ENCODE measurements at regions not wholly inside any gene's neighbourhood (a gene's known extent, or its start where the extent isn't known, plus 50 kb on each side); places are given as distances from the start of the nearest gene placed in this dataset.

DNA sequence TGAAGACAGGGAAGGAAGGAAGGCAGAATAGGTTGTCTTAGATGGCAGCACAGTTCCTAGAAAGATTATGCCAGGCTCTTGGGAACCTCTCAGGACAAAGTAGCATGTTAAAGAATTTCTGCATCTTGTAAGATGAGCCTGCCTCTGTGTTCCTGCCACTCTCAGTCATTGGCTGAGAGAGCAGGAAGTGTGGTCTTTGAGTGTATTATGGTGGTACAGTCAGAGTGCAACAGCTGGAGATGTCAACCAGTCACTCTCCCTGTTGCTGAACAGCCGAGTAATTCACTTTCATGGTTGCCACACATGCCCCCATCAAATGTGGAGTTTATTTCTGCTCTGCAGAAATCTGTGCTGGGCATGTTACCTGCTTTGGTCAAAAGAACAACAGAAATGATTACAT, 659.6 kb upstream of the RIOK2 start:
- DNase-seq = no peak
- in situ Hi-C loops (cut with HindIII; ENCODE audit: low pct_ligation_motif_present, low pct_unique_long_range_greater_than_20kb, low sequenced_read_pairs) = no loop called here

DNA sequence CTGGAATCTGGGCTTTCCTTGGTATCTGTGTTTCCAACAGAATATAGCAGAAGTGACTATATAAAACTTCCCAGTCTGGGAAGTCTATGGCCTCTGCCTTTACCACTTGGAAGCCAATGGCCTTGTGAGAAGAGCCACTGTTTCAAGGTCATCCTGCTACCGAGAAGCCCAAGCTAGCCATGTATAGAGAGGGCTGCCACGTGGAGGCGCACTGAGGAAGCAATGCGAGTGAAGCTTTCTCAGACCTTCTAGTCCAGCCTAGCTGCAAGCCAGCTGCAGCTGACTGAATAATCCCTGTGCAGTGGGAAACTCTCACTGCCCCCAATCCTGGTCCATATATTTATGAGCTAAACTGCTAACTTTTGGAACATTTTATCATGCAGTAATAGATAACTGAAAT, 661.8 kb upstream of the RIOK2 start:
- in situ Hi-C loops (cut with HindIII; ENCODE audit: low pct_ligation_motif_present, low pct_unique_long_range_greater_than_20kb, low sequenced_read_pairs) = no loop called here
- DNase-seq = no peak

- in situ Hi-C loops (cut with HindIII; ENCODE audit: low pct_ligation_motif_present, low pct_unique_long_range_greater_than_20kb, low sequenced_read_pairs) = no loop called here
- DNase-seq = no peak
Observed at GRCh38 chr5:97846643-97847042, 663.6 kb upstream of the RIOK2 start.

DNA sequence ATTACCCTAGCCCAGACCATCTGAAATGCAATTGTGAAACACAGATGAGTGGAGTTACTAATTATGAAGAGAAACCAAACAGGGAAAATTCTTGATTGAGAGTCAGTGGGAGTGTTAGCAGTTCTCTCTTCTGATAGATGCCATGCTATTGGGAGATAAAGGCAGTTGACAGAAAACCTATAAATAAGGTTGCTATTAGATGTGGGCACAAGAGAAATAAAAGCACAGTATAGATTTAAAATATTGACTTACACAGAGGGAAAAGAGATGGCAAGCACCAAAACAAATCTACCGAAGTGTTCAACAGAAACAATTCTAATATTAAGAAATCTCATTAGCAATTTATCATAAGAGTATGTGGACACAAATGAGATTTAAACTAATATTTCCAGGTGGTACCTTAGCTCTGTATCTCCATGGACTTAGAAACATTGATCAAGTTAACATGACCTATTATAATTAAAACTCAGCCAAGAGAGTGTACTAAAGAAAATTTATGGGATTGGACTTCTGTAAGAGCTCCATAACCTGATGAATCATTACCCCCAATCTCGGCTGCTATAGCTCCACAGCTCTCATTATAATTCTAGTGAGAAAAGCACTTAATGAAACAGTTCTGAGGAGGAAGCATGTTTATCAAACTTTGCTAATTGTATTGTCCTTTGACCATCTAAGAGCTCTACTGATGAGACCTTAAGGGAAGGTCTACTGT, 665.0 kb upstream of the RIOK2 start:
- in situ Hi-C loops (cut with HindIII; ENCODE audit: low pct_ligation_motif_present, low pct_unique_long_range_greater_than_20kb, low sequenced_read_pairs) = no loop called here
- no peak for DNase-seq

GRCh38 chr5:97851036-97851435, 668.0 kb upstream of the RIOK2 start:
- DNase-seq = no peak
- in situ Hi-C loops (cut with HindIII; ENCODE audit: low pct_ligation_motif_present, low pct_unique_long_range_greater_than_20kb, low sequenced_read_pairs) = no loop called here

- in situ Hi-C loops (cut with HindIII; ENCODE audit: low pct_ligation_motif_present, low pct_unique_long_range_greater_than_20kb, low sequenced_read_pairs) = no loop called here
- no peak for DNase-seq
Observed at GRCh38 chr5:97854871-97855762, 672.1 kb upstream of the RIOK2 start.

GRCh38 chr5:97874491-97874890, 691.4 kb upstream of the RIOK2 start:
- DNase-seq = no peak
- in situ Hi-C loops (cut with HindIII; ENCODE audit: low pct_ligation_motif_present, low pct_unique_long_range_greater_than_20kb, low sequenced_read_pairs) = no loop called here

GRCh38 chr5:97876272-97876671, 693.2 kb upstream of the RIOK2 start:
- no peak for DNase-seq
- in situ Hi-C loops (cut with HindIII; ENCODE audit: low pct_ligation_motif_present, low pct_unique_long_range_greater_than_20kb, low sequenced_read_pairs) = no loop called here

- in situ Hi-C loops (cut with HindIII; ENCODE audit: low pct_ligation_motif_present, low pct_unique_long_range_greater_than_20kb, low sequenced_read_pairs) = no loop called here
- DNase-seq = no peak
Observed at GRCh38 chr5:97877588-97877987, 694.5 kb upstream of the RIOK2 start.

GRCh38 chr5:97888439-97888838, 705.4 kb upstream of the RIOK2 start:
- in situ Hi-C loops (cut with HindIII; ENCODE audit: low pct_ligation_motif_present, low pct_unique_long_range_greater_than_20kb, low sequenced_read_pairs) = no loop called here
- DNase-seq = no peak

DNA sequence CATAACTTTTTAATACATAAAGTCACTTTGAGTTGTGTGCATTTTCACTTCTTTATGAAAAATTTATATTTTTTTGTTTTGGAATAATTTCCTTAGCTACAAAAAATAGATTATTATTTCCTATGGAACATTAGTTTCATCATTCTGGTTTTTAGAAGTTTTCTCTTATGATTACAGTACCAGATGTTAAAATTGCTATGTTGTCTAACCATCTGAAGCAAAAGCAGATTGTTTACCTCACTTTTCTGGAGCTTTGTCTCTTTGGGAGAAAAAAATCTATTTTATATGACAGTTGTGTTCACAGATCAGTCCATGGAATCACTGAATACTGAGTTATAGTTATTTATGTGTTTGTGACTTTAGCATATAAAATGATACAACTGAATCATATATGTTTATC, 708.9 kb upstream of the RIOK2 start:
- in situ Hi-C loops (cut with HindIII; ENCODE audit: low pct_ligation_motif_present, low pct_unique_long_range_greater_than_20kb, low sequenced_read_pairs) = no loop called here
- no peak for DNase-seq

- DNase-seq = no peak
- in situ Hi-C loops (cut with HindIII; ENCODE audit: low pct_ligation_motif_present, low pct_unique_long_range_greater_than_20kb, low sequenced_read_pairs) = no loop called here
Observed at GRCh38 chr5:97903742-97904141, 720.7 kb upstream of the RIOK2 start.

DNA sequence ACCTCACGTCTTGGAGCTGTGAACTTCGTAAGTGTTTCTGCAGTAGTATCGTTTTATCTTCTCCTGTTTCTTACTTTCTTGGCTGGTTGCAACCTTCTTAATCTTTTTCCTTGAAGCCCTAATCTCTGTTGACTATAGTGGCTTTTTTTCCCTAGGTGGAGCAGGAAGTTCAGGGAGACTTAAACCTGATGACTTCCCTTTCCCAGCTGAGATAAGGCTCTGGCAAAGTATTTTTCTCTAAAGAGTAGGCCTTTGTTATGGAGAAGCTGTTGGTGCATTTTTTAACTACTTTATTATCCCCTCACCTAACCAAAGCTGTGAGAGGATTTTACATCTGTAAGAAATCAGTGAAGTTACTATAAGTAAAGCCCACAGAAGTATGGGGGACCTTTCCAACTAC, 723.1 kb upstream of the RIOK2 start:
- in situ Hi-C loops (cut with HindIII; ENCODE audit: low pct_ligation_motif_present, low pct_unique_long_range_greater_than_20kb, low sequenced_read_pairs) = no loop called here
- no peak for DNase-seq

DNA sequence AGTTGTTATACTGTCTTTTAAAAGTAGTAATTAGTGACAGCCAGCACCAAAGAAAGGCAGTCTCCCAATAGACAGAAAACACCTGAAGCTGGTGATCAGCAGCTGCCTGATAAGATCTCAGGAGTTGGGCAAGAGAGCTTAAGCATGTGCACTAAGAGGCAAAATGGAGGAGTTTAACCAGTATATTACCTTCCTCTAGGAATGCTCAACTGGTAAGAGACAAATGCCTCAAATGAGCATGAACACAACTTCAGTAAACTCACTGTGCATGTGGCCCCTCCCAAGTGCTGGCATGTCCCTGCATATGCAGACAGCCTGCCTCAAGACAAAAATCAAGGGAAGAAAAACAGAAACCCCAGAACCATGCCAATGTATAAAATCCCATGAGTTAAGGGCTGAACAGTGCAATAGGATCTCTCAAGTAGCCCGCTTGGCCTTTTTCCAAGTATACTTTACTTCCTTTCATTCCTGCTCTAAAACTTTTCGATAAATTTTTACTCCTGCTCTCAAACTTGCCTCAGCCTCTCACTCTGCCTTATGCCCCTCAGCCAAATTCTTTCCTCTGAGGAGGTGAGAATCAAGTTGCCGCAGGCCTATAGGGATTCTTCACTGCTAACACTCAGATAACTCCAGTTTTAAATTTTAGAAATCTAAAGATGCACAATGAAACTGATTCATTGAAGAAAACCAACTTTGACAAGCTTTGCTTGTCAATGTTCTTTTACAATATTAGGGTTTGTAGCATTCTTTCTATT, 724.8 kb upstream of the RIOK2 start:
- DNase-seq = no peak
- in situ Hi-C loops (cut with HindIII; ENCODE audit: low pct_ligation_motif_present, low pct_unique_long_range_greater_than_20kb, low sequenced_read_pairs) = no loop called here

- in situ Hi-C loops (cut with HindIII; ENCODE audit: low pct_ligation_motif_present, low pct_unique_long_range_greater_than_20kb, low sequenced_read_pairs) = no loop called here
- no peak for DNase-seq
Observed at GRCh38 chr5:97909541-97909940, 726.5 kb upstream of the RIOK2 start.

- no peak for DNase-seq
- in situ Hi-C loops (cut with HindIII; ENCODE audit: low pct_ligation_motif_present, low pct_unique_long_range_greater_than_20kb, low sequenced_read_pairs) = no loop called here
Observed at GRCh38 chr5:97914483-97914882, 731.4 kb upstream of the RIOK2 start.

- DNase-seq = no peak
- in situ Hi-C loops (cut with HindIII; ENCODE audit: low pct_ligation_motif_present, low pct_unique_long_range_greater_than_20kb, low sequenced_read_pairs) = no loop called here
Observed at GRCh38 chr5:97915106-97915505, 732.1 kb upstream of the RIOK2 start.

DNA sequence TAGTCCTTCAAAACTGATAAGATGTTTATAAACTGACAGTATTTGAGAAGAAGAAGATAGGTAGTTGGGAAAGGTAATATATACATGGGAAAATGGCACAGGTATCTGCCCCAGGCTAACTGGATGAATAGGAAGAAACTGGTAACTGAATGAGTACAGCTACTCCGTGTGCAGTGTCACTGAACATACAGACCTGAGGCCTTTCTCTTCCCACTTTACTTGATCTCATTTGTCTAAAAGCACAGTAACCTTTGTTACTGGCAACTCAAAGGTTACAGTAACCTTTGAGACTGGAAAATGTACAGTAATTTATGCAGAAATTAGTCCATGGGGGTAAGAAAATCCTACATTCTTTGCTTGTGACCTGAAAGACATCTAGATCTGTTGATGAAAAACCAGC, 735.0 kb upstream of the RIOK2 start:
- in situ Hi-C loops (cut with HindIII; ENCODE audit: low pct_ligation_motif_present, low pct_unique_long_range_greater_than_20kb, low sequenced_read_pairs) = no loop called here
- DNase-seq = no peak

DNA sequence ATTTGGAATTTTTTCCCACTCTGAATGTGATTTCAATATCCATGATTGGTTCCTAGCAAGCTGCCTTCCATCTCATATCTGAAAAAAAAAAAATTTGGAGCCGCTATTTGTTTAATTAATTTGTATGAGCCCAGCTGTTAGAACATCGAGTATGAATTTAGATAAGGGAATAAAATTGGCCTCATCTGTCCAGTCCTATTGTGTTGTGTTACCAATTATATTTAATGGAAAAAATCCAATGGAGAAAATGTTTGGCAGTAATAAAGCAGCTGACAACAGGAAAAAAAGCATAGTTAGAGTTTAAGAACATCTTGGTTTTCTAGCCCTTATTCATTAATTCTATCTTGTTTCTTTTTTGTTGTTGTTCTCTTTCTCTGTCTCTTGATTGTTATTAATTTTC, 735.6 kb upstream of the RIOK2 start:
- no peak for DNase-seq
- in situ Hi-C loops (cut with HindIII; ENCODE audit: low pct_ligation_motif_present, low pct_unique_long_range_greater_than_20kb, low sequenced_read_pairs) = no loop called here
